GM23248 (cell line): ENCODE measurements at regions not wholly inside any gene's neighbourhood (a gene's known extent, or its start where the extent isn't known, plus 50 kb on each side); places are given as distances from the start of the nearest gene placed in this dataset.
"Not testable (repeated sequence)": the region's sequence is repeated elsewhere in the genome, so short reads cannot be mapped to it uniquely, and the experiment has no call there.

Experiments used
- DNase-seq: peaks from one replicate; pipeline ENCODE4 v3.0.0-alpha.2; 2015
- H2AFZ ChIP-seq: fragments of 200-600 bp; sonication (generic); 2 replicates; pipeline ENCODE4 v1.6.1; 2016; ENCODE audit warnings: antibody characterized with exemption
- H3F3A ChIP-seq: fragments of 200-600 bp; sonication (generic); 2 replicates; pipeline ENCODE4 v1.6.1; 2016; ENCODE audit warnings: mild to moderate bottlenecking, antibody characterized with exemption, mixed run types; ENCODE audit not compliant: insufficient read depth
- H3K27ac ChIP-seq: fragments of 200-600 bp; sonication (generic); 2 replicates; pipeline ENCODE4 v1.5.1; 2016; ENCODE audit warnings: mild to moderate bottlenecking
- H3K27me3 ChIP-seq: fragments of 200-600 bp; sonication (generic); replicated peaks from 2 replicates; pipeline ENCODE4 v1.6.1; 2016; ENCODE audit warnings: mild to moderate bottlenecking; ENCODE audit not compliant: insufficient read depth
- H3K36me3 ChIP-seq: fragments of 200-600 bp; sonication (generic); 2 replicates; pipeline ENCODE4 v1.6.1; 2016; ENCODE audit warnings: low read depth, mild to moderate bottlenecking
- H3K4me1 ChIP-seq: fragments of 200-600 bp; sonication (generic); 2 replicates; pipeline ENCODE4 v1.6.1; 2016; ENCODE audit warnings: mild to moderate bottlenecking; ENCODE audit not compliant: insufficient read depth
- H3K4me2 ChIP-seq: fragments of 200-600 bp; sonication (generic); one replicate; pipeline ENCODE4 v1.6.1; 2016; ENCODE audit warnings: mild to moderate bottlenecking; ENCODE audit not compliant: unreplicated experiment
- H3K4me3 ChIP-seq: fragments of 200-600 bp; sonication (generic); 2 replicates; pipeline ENCODE4 v1.5.1; 2016; ENCODE audit warnings: mild to moderate bottlenecking
- H3K79me2 ChIP-seq: fragments of 200-600 bp; sonication (generic); 2 replicates; pipeline ENCODE4 v1.6.1; 2016; ENCODE audit warnings: mild to moderate bottlenecking; ENCODE audit not compliant: insufficient read depth
- H3K9ac ChIP-seq: fragments of 200-600 bp; sonication (generic); 2 replicates; pipeline ENCODE4 v1.6.1; 2016; ENCODE audit warnings: mild to moderate bottlenecking
- H3K9me2 ChIP-seq: fragments of 200-600 bp; sonication (generic); 2 replicates; pipeline ENCODE4 v1.6.1; 2016; ENCODE audit warnings: mixed run types, mild to moderate bottlenecking, moderate library complexity; ENCODE audit not compliant: insufficient read depth
- H3K9me3 ChIP-seq: fragments of 200-600 bp; sonication (generic); one replicate; pipeline ENCODE4 v1.6.1; 2017; ENCODE audit warnings: low read depth
- H4K20me1 ChIP-seq: fragments of 200-600 bp; sonication (generic); 2 replicates; pipeline ENCODE4 v1.6.0; 2016; ENCODE audit not compliant: insufficient read depth
- EZH2 ChIP-seq: fragments of 200-600 bp; sonication (generic); IDR thresholded peaks from 2 replicates; pipeline ENCODE4 v1.6.1; 2018; ENCODE audit warnings: antibody characterized with exemption, mild to moderate bottlenecking; ENCODE audit not compliant: insufficient read depth, poor library complexity, severe bottlenecking
- EZH2phosphoT487 ChIP-seq: fragments of 200-600 bp; sonication (generic); IDR thresholded peaks from 2 replicates; pipeline ENCODE4 v1.6.1; 2018; ENCODE audit warnings: antibody characterized with exemption, moderate library complexity, mild to moderate bottlenecking, low read depth; ENCODE audit not compliant: insufficient read depth
- WGBS, 2 experiments: methylation state at CpG; one replicate each; pipeline ENCODE4 v1.1.6; 2015 to 2017; ENCODE audit warnings: low lambda C conversion rate in 2 of 2, low coverage in 1 of 2; ENCODE audit errors: missing lambda C conversion rate in 2 of 2; 5-methylcytosine and 5-hydroxymethylcytosine counted together
- in situ Hi-C: fragments of 300-500 bp; cut with MboI; formaldehyde crosslinking; loops from 2 replicates; pipeline ENCODE4 v1.15.0; 2020

- no peak for TF ChIP-seq EZH2phosphoT487
- no peak for TF ChIP-seq EZH2
- H3K9me2 ChIP-seq: no peaks in the 10 kb centered on the region
- 52 to 67% methylated on average over 14 of the region's 14 CpGs for WGBS, 2 experiments
- no peak overlapping the region for H3K4me2 ChIP-seq
- no peak overlapping the region for H3K9ac ChIP-seq
- no peak overlapping the region for H3K4me3 ChIP-seq
- H3K27ac ChIP-seq: no peak overlapping the region
- no peaks in the 10 kb centered on the region for H3K36me3 ChIP-seq
- no peak for DNase-seq
- no peaks in the 10 kb centered on the region for H3F3A ChIP-seq
- H3K4me1 ChIP-seq: no peaks in the 10 kb centered on the region
- H3K27me3 ChIP-seq: no peaks in the 10 kb centered on the region
- in situ Hi-C loops: no loop called here
- no peaks in the 10 kb centered on the region for H3K79me2 ChIP-seq
- no peak overlapping the region for H2AFZ ChIP-seq
- H3K9me3 ChIP-seq: no peaks in the 10 kb centered on the region
- no peaks in the 10 kb centered on the region for H4K20me1 ChIP-seq
Measured at GRCh38 chr11:49405743-49406142, 197.3 kb upstream of the FOLH1 start.

- H3F3A ChIP-seq, H3K4me2 ChIP-seq, H3K36me3 ChIP-seq, H3K27me3 ChIP-seq, H3K9ac ChIP-seq, in situ Hi-C loops, H3K9me2 ChIP-seq, H3K79me2 ChIP-seq, H3K4me1 ChIP-seq, H3K9me3 ChIP-seq, H3K4me3 ChIP-seq, DNase-seq, H2AFZ ChIP-seq, H3K27ac ChIP-seq, H4K20me1 ChIP-seq: not testable (repeated sequence)
Measured at GRCh38 chr11:49395789-49396188, 187.4 kb upstream of the FOLH1 start.

- H3K4me3 ChIP-seq, H3K79me2 ChIP-seq, H3F3A ChIP-seq, H3K9ac ChIP-seq, H3K27ac ChIP-seq, in situ Hi-C loops, H3K9me2 ChIP-seq, H3K9me3 ChIP-seq, H3K27me3 ChIP-seq, H3K36me3 ChIP-seq, H3K4me1 ChIP-seq, H3K4me2 ChIP-seq, DNase-seq, H4K20me1 ChIP-seq, H2AFZ ChIP-seq: not testable (repeated sequence)
- 31 to 36% methylated on average over 5 of the region's 5 CpGs for WGBS, 2 experiments
Measured at GRCh38 chr11:49390362-49390761, 182.0 kb upstream of the FOLH1 start.

GRCh38 chr11:49389149-49389548 lies 180.7 kb upstream of the FOLH1 start:
- 24 to 25% methylated on average over 3 of the region's 3 CpGs for WGBS, 2 experiments
- in situ Hi-C loops: not testable (repeated sequence)

GRCh38 chr11:49384371-49384770 lies 176.0 kb upstream of the FOLH1 start:
- H3K4me1 ChIP-seq, H3F3A ChIP-seq, H3K27me3 ChIP-seq, H3K9me2 ChIP-seq, H3K36me3 ChIP-seq, H3K4me2 ChIP-seq, H3K27ac ChIP-seq, H3K79me2 ChIP-seq, H3K9me3 ChIP-seq, in situ Hi-C loops, H3K4me3 ChIP-seq, H4K20me1 ChIP-seq, H3K9ac ChIP-seq, DNase-seq, H2AFZ ChIP-seq: not testable (repeated sequence)
- 16 to 22% methylated on average over 1 of the region's 1 CpG for WGBS, 2 experiments

More at GRCh38 chr11:49389149-49389548, 180.7 kb upstream of the FOLH1 start:
- H3F3A ChIP-seq, H3K4me2 ChIP-seq, H3K36me3 ChIP-seq, H3K9me3 ChIP-seq, H3K27me3 ChIP-seq, H2AFZ ChIP-seq, H3K4me3 ChIP-seq, H3K9ac ChIP-seq, H4K20me1 ChIP-seq, H3K27ac ChIP-seq, H3K9me2 ChIP-seq, H3K79me2 ChIP-seq, H3K4me1 ChIP-seq: not testable (repeated sequence)
- DNase-seq: peak; percentile 1
